GM20000 (cell line): ENCODE measurements at regions not wholly inside any gene's neighbourhood (a gene's known extent, or its start where the extent isn't known, plus 50 kb on each side); places are given as distances from the start of the nearest gene placed in this dataset.

Experiments
- DNase-seq: peaks from one replicate; pipeline ENCODE4 v3.0.0; 2012; ENCODE audit warnings: low spot score
- TF ChIP-seq, protein P1 (sequence below): IDR thresholded peaks from 2 replicates; pipeline ENCODE4 v1.5.1; 2012; ENCODE audit warnings: mild to moderate bottlenecking, control low read depth; ENCODE audit errors: extremely low read depth, missing control alignments

DNA sequence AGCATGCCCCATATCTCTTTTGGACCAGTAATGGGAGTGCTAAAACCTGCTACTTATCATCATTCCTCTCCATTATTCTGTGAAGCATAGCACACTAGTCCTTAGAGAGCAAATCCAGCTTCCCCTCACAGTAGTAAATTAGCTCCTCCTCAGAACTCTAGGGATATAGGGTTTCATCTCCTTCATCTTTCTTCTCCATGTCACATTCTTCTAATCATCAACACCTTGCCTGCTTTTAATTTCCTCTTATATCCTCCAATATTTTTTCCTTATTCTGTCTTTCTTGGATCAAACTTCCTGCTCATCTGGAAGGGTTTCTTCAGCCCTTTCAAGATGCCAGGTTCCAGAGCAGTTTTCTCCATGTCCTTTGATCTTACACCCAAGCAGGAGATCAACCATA is 321.4 kb upstream of the ACVR2A start:
- DNase-seq = no peak
- TF ChIP-seq, protein P1, sequence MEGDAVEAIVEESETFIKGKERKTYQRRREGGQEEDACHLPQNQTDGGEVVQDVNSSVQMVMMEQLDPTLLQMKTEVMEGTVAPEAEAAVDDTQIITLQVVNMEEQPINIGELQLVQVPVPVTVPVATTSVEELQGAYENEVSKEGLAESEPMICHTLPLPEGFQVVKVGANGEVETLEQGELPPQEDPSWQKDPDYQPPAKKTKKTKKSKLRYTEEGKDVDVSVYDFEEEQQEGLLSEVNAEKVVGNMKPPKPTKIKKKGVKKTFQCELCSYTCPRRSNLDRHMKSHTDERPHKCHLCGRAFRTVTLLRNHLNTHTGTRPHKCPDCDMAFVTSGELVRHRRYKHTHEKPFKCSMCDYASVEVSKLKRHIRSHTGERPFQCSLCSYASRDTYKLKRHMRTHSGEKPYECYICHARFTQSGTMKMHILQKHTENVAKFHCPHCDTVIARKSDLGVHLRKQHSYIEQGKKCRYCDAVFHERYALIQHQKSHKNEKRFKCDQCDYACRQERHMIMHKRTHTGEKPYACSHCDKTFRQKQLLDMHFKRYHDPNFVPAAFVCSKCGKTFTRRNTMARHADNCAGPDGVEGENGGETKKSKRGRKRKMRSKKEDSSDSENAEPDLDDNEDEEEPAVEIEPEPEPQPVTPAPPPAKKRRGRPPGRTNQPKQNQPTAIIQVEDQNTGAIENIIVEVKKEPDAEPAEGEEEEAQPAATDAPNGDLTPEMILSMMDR = no peak

DNA sequence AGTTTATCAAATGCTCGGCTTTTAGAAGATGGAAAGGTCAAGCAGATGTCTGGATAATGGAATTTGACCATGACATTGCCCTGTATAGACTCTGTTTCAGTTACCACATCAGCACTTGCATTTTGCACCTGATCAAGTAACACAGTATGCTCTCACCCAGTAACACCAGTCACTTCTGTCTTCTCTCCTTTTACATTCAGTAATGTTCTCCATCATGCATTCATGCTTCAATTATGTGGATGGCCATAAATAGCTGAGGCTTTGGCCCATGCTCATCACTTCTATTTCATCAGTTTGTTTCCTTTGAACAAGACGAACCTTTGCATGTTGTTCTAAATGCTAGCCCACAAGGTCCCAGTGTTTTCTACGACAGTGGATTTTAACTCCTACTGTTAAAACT is 322.9 kb upstream of the ACVR2A start:
- TF ChIP-seq, protein P1 = no peak
- no peak for DNase-seq

- TF ChIP-seq, protein P1 = no peak
- DNase-seq = no peak
Observed at GRCh38 chr2:147520817-147521216, 324.0 kb upstream of the ACVR2A start.

DNA sequence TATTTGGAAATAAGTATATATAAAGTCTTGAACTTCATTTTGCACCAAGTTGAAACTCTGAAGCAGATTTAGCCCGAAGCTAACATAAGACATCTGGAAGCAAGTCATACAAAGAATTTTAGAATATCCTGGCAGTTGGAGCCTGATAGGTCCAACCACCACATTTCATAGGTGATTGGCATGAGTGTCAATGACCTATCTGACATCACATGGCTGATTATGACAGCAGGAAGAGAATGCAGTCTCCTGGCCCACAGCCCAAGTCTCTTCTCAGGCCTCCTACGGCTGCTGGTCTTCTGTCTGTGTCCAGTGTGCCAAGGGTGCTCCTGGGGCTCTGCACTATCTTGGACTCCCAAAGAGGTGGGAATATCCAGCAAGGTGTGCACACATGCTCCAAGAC is 325.7 kb upstream of the ACVR2A start:
- TF ChIP-seq, protein P1 = no peak

GRCh38 chr2:147515213-147515612 is 329.6 kb upstream of the ACVR2A start:
- DNase-seq = no peak
- TF ChIP-seq, protein P1 = no peak

More for the DNA sequence above, 325.7 kb upstream of the ACVR2A start:
- DNase-seq = no peak

DNA sequence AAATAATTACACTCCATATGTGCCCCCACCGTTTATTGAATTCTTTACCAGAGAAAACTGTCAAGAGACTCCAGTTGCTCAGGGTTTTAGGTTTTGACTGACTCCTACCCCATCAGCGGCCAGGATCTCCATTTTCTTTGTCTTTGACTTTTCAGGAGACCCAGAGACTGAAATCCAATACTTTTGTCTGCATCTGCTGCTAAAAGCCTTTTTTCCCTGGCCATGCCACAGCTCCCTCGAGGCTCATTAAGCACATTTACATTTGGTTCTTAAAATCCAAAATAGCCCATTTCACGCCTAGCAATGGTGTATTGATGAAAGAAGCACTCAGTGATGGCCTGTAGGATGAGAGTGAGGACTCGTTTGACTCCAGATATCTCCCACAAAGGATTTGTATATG is 332.6 kb upstream of the ACVR2A start:
- DNase-seq = no peak
- TF ChIP-seq, protein P1 = no peak

DNA sequence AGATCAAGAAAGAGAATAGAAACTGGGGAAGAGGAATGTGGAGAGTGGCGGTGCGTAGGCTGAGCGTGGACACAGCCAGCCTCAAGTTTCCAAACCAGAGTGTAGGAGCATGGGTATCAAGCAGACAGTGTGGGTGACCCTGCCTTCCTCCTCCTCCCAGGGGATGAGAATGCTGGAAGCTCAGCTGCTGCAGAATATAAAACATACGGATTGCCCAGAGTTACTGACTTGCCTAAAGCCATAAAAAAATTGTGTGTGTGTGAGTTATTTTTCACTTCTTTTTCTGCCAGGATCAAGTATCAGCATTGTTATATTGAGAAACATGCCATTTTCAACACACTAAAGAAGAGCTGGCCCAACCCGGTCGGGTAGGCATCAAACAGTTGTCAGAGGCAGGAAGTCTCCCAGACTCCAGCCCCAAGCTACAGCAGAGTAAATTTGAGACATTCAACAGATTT is 333.3 kb upstream of the ACVR2A start:
- TF ChIP-seq, protein P1 = no peak
- DNase-seq = no peak
